ENCODE measurements at regions not wholly inside any gene's neighbourhood (a gene's known extent, or its start where the extent isn't known, plus 50 kb on each side); places are given as distances from the start of the nearest gene placed in this dataset.

DNA sequence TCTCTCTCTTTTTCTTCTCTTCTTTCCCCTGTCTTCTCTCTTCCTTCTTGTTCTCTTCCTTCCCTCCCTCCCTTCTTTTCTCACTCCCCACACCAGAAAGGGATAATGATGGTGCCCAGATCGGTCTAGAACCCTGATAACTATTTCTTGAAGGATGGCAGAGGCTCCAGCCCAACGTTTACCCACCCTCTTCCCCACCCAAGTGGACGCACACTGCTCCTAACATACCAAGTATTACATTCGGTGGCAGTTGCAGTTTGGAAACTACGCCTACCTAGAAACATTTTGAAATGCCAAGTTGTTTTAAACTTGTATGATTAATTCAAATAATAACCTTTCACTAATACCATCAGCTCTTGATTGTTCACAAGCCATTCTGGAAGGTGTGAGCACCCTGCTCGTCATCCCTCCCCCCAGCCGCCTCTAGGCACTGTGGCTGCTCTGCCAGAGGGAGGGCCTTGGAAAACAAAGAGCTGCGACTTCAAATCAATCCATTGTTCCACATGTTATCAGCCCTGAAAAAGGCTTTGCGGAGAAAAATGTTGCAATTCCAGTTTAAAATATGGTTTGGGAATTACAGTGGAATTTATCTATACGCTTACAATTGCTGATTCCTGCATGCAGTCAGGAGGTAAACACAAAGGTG, 1017.5 kb upstream of the TENM3 start:
- TF ChIP-seq EZH2phosphoT487 (IDR thresholded peaks at IDR 0.05; ENCODE audit: low read length) (no peak), EZH2 (optimal IDR thresholded peaks at IDR 0.05; ENCODE audit: low read depth, low read length) (no peak)
- TF ChIP-seq, protein P1, sequence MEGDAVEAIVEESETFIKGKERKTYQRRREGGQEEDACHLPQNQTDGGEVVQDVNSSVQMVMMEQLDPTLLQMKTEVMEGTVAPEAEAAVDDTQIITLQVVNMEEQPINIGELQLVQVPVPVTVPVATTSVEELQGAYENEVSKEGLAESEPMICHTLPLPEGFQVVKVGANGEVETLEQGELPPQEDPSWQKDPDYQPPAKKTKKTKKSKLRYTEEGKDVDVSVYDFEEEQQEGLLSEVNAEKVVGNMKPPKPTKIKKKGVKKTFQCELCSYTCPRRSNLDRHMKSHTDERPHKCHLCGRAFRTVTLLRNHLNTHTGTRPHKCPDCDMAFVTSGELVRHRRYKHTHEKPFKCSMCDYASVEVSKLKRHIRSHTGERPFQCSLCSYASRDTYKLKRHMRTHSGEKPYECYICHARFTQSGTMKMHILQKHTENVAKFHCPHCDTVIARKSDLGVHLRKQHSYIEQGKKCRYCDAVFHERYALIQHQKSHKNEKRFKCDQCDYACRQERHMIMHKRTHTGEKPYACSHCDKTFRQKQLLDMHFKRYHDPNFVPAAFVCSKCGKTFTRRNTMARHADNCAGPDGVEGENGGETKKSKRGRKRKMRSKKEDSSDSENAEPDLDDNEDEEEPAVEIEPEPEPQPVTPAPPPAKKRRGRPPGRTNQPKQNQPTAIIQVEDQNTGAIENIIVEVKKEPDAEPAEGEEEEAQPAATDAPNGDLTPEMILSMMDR (IDR thresholded peaks at IDR 0.05; ENCODE audit: low read length): no peak
- H3K79me2 ChIP-seq (ENCODE audit: low read length): no peaks in the 10 kb centered on the region
- DNase-seq: no peak
- no peaks in the 10 kb centered on the region for H3K36me3 ChIP-seq (replicated peaks; ENCODE audit: insufficient read depth, low read length)
- no peak overlapping the region for H2AFZ ChIP-seq (ENCODE audit: low read length)
- H3K9me2 ChIP-seq (replicated peaks; ENCODE audit: insufficient read depth, low read length): no peaks in the 10 kb centered on the region
- no peaks in the 10 kb centered on the region for H3K9me3 ChIP-seq (replicated peaks; ENCODE audit: insufficient read depth, low read length)
- no peaks in the 10 kb centered on the region for H3K27me3 ChIP-seq (replicated peaks; ENCODE audit: insufficient read depth, low read length)
- H3K4me1 ChIP-seq (ENCODE audit: low read length): no peaks in the 10 kb centered on the region
- no peaks in the 10 kb centered on the region for H4K20me1 ChIP-seq (ENCODE audit: insufficient read depth, low read length)
- no peaks in the 10 kb centered on the region for H3F3A ChIP-seq (ENCODE audit: insufficient read depth, low read length)
- no peak overlapping the region for H3K4me3 ChIP-seq (ENCODE audit: low read length)
- no peak overlapping the region for H3K27ac ChIP-seq (ENCODE audit: low read length)
- H3K4me2 ChIP-seq (ENCODE audit: low read depth, low read length): no peak overlapping the region
- H3K9ac ChIP-seq (ENCODE audit: low read length): no peak overlapping the region

DNA sequence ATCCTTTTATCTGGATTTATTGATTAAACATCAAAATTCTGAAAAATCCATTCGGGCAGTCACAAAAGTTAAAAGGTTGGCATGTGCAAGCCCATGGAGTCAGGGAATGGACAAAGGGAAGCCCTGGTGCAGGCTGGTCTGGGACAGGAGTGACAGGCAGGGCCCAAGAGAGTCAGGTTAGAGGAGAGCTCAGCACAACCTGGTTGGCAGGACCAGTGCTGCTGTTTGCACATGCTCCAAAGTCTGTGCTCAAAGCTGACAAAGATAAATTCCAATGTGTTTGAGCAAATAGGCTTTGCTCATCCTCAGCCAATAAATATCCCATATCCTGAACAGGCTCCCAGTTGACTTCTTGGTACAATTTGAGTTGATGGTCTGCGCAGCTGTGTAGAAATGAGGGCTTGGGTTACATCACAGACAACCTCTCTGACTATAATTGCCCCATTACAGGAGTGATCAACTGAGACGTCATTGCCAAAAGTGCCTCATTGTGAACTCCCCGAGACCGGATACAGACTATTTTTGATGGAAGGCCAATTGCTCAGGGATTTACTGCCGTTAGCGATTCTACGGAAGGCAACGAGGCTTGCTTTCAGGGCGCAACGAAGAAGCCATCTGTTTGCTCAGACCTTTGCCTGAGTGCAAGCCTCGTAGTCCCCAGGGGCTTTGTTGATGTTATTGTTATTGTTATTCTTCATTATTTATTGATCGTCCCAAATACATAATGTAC, 1008.1 kb upstream of the TENM3 start:
- no peaks in the 10 kb centered on the region for H3K9me3 ChIP-seq (replicated peaks; ENCODE audit: insufficient read depth, low read length)
- no peak overlapping the region for H3K9ac ChIP-seq (ENCODE audit: low read length)
- no peaks in the 10 kb centered on the region for H3K9me2 ChIP-seq (replicated peaks; ENCODE audit: insufficient read depth, low read length)
- H3K4me3 ChIP-seq (ENCODE audit: low read length): no peak overlapping the region
- no peaks in the 10 kb centered on the region for H3K4me1 ChIP-seq (ENCODE audit: low read length)
- H4K20me1 ChIP-seq (ENCODE audit: insufficient read depth, low read length): no peaks in the 10 kb centered on the region
- H3K4me2 ChIP-seq (ENCODE audit: low read depth, low read length): no peak overlapping the region
- no peaks in the 10 kb centered on the region for H3K36me3 ChIP-seq (replicated peaks; ENCODE audit: insufficient read depth, low read length)
- H3K27ac ChIP-seq (ENCODE audit: low read length): no peak overlapping the region
- no peaks in the 10 kb centered on the region for H3F3A ChIP-seq (ENCODE audit: insufficient read depth, low read length)
- TF ChIP-seq EZH2phosphoT487 (IDR thresholded peaks at IDR 0.05; ENCODE audit: low read length) (no peak), EZH2 (optimal IDR thresholded peaks at IDR 0.05; ENCODE audit: low read depth, low read length) (no peak)
- TF ChIP-seq, protein P1 (IDR thresholded peaks at IDR 0.05; ENCODE audit: low read length): no peak
- no peak overlapping the region for H2AFZ ChIP-seq (ENCODE audit: low read length)
- no peaks in the 10 kb centered on the region for H3K27me3 ChIP-seq (replicated peaks; ENCODE audit: insufficient read depth, low read length)
- no peaks in the 10 kb centered on the region for H3K79me2 ChIP-seq (ENCODE audit: low read length)
- no peak for DNase-seq

DNA sequence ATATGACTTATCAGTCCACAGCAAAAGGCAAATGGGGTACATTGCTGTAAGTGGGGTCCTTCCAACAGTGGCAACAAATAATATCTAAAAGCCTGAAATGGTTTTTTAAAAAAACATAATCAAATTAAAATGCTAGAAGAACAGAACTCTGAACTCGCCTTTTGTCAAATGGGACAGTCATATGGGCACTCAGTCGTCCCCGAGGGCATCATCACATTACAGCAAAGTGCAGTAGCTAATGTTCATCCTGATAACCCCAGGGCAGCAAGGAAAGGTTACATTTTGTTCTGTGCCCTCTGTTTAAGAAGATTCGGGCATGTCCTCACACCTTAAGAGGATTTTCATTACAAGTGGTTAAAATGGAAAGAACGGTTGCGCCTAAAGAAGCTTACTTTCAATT, 997.9 kb upstream of the TENM3 start:
- Histone ChIP-seq H3K4me1 (ENCODE audit: low read length) (no peaks in the 10 kb centered on the region), H3K9me2 (replicated peaks; ENCODE audit: insufficient read depth, low read length) (no peaks in the 10 kb centered on the region), H3K9me3 (replicated peaks; ENCODE audit: insufficient read depth, low read length) (no peaks in the 10 kb centered on the region), H3K27ac (ENCODE audit: low read length) (no peak overlapping the region), H2AFZ (ENCODE audit: low read length) (no peak overlapping the region), H3K36me3 (replicated peaks; ENCODE audit: insufficient read depth, low read length) (no peaks in the 10 kb centered on the region), H3F3A (ENCODE audit: insufficient read depth, low read length) (no peaks in the 10 kb centered on the region), H3K9ac (ENCODE audit: low read length) (no peak overlapping the region), H3K27me3 (replicated peaks; ENCODE audit: insufficient read depth, low read length) (no peaks in the 10 kb centered on the region), H3K4me2 (ENCODE audit: low read depth, low read length) (no peak overlapping the region), H4K20me1 (ENCODE audit: insufficient read depth, low read length) (no peaks in the 10 kb centered on the region), H3K4me3 (ENCODE audit: low read length) (no peak overlapping the region), H3K79me2 (ENCODE audit: low read length) (no peaks in the 10 kb centered on the region)
- no peak for TF ChIP-seq EZH2 (optimal IDR thresholded peaks at IDR 0.05; ENCODE audit: low read depth, low read length)
- TF ChIP-seq EZH2phosphoT487 (IDR thresholded peaks at IDR 0.05; ENCODE audit: low read length): no peak
- TF ChIP-seq, protein P1 (IDR thresholded peaks at IDR 0.05; ENCODE audit: low read length): no peak
- no peak for DNase-seq

Measured in MM.1S (cell line).